Dendritic cell treated with granulocyte-macrophage colony-stimulating factor and Interleukin-4, amounts not matched to agents 40 ng/mL and 50 ng/mL, for 4 days (primary cell): ENCODE measurements at regions not wholly inside any gene's neighbourhood (a gene's known extent, or its start where the extent isn't known, plus 50 kb on each side); places are given as distances from the start of the nearest gene placed in this dataset.

Experiments used
- H3K27ac Mint-ChIP-seq: one replicate; pipeline ENCODE4 v1.8.0; 2022; ENCODE audit warnings: mild to moderate bottlenecking, mixed read lengths
- H3K27me3 Mint-ChIP-seq: one replicate; pipeline ENCODE4 v1.8.0; 2022; ENCODE audit warnings: mild to moderate bottlenecking, mixed read lengths
- H3K36me3 Mint-ChIP-seq: one replicate; pipeline ENCODE4 v1.8.0; 2022; ENCODE audit warnings: low read depth, mixed read lengths
- H3K4me1 Mint-ChIP-seq: one replicate; pipeline ENCODE4 v1.8.0; 2022; ENCODE audit warnings: low read depth, mixed read lengths
- H3K4me3 Mint-ChIP-seq: one replicate; pipeline ENCODE4 v1.8.0; 2022; ENCODE audit warnings: mild to moderate bottlenecking, moderate library complexity, mixed read lengths
- H3K9me3 Mint-ChIP-seq: one replicate; pipeline ENCODE4 v1.8.0; 2022; ENCODE audit warnings: mixed read lengths
- intact Hi-C: fragments of 100-400 bp; cut with micrococcal nuclease; formaldehyde crosslinking; loops from one replicate; pipeline ENCODE4 v1.15.0; 2022

DNA sequence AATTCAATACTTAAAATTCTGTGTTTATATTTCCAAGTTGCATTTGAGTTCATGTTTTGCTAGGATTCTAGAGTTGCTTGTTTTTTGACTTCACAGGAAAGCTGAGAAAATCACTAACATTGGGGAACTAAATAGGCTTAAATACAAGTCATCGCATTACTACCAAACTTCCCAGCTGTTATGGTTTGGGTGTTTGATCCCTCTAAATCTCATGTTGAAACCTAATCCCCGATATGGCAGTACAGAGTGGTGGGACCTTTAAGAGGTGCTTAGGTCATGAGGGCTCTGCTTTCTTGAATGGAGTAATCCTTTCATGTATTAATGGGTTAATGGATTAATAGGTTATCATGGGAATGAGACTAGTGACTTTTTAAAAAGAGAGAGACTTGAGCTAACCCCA, 77.2 kb upstream of the ARPP21 start:
- Mint-ChIP-seq H3K36me3 (no peaks in the 10 kb centered on the region), H3K27me3 (no peaks in the 10 kb centered on the region), H3K9me3 (peaks cover 22% of the 10 kb centered on the region), H3K4me3 (no peak overlapping the region), H3K4me1 (no peaks in the 10 kb centered on the region), H3K27ac (no peak overlapping the region)
- intact Hi-C loops = no loop called here

DNA sequence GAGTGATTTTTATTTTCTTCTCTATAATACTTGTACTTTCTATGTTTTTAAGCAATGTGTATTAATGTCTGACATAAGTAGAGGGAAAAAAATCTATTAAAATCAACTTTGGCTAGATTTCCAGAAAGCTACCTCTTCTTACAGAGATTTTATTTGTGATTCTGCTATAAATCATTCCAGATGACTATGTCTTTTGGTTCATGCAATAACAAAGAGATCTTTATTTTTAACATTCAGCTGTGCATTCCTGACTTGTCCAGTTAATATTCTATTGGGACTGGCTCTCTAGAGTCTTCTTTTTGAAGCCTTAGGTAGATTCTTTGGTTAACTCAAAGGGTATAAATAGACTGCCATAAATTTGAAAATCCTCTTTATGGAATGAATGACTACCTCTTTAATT, 74.3 kb upstream of the ARPP21 start:
- no peaks in the 10 kb centered on the region for H3K9me3 Mint-ChIP-seq
- H3K4me3 Mint-ChIP-seq = no peak overlapping the region
- H3K36me3 Mint-ChIP-seq = no peaks in the 10 kb centered on the region
- H3K4me1 Mint-ChIP-seq = no peaks in the 10 kb centered on the region
- intact Hi-C loops = no loop called here
- H3K27ac Mint-ChIP-seq = no peak overlapping the region
- no peaks in the 10 kb centered on the region for H3K27me3 Mint-ChIP-seq
